ENCODE measurements at regions not wholly inside any gene's neighbourhood (a gene's known extent, or its start where the extent isn't known, plus 50 kb on each side); places are given as distances from the start of the nearest gene placed in this dataset.

DNA sequence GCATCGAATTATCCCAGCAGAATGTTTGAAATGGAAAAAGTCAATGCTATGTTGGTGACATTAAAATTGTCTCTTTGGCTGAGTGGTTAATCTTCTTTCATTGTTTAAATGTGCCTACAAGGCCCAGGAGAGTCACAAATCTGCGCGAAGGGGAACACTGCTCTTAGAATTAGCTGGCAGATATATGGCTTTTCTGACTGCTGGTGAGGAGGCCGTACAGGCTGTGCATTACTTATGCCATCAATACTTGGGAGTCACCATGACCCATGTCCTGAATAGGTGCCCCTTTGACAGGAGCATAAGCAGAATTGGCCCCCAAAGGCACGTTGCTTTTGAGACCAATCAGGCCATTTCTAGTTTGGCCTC, 521.5 kb downstream of the FUT8 start:
- H3K4me2 ChIP-seq = no peak overlapping the region

DNA sequence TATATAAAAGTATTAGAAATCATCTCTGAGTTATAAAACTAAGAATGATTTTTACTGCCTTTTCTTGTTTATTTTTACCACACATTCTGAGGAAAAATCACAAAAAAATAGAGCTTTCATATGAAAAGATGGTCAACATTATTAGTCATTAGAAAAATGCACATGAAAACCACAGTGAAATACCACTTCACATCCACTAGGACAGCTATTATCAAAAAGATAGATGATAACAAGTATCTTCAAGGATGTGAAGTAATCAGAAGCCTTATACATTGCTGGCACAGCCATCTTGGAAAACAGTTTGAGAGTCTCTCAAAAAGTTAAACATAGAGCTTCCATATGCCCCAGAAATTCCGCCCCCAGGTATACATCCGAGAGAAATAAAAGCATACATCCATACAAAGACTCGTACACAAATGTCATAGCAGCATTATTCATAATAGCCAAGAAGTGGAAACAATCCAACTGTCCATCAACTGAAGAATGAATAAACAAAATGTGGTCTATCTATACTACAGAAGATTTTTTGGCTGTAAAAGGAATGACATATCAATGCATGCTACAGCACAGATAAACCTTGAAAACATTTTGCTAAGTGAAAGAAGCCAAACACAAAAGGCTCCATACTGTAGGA, 523.9 kb downstream of the FUT8 start:
- Histone ChIP-seq H3K4me2 (no peak overlapping the region), H3K4me1 (ENCODE audit: insufficient read depth) (no peaks in the 10 kb centered on the region), H2AFZ (no peak overlapping the region), H3K9me2 (replicated peaks; ENCODE audit: insufficient read depth) (no peaks in the 10 kb centered on the region), H3K79me2 (no peaks in the 10 kb centered on the region), H3K27me3 (no peaks in the 10 kb centered on the region), H3K27ac (no peak overlapping the region), H3K4me3 (no peak overlapping the region), H3K9me3 (ENCODE audit: low read depth) (no peaks in the 10 kb centered on the region), H3K36me3 (replicated peaks; ENCODE audit: insufficient read depth, low read depth) (no peaks in the 10 kb centered on the region), H4K20me1 (ENCODE audit: insufficient read depth, poor library complexity, severe bottlenecking) (no peaks in the 10 kb centered on the region)
- TF ChIP-seq EZH2 (IDR thresholded peaks at IDR 0.05; ENCODE audit: borderline replicate concordance) (no peak), EZH2phosphoT487 (IDR thresholded peaks at IDR 0.05; ENCODE audit: low read depth, severe bottlenecking, unreplicated experiment) (no peak)
- TF ChIP-seq, protein P1, sequence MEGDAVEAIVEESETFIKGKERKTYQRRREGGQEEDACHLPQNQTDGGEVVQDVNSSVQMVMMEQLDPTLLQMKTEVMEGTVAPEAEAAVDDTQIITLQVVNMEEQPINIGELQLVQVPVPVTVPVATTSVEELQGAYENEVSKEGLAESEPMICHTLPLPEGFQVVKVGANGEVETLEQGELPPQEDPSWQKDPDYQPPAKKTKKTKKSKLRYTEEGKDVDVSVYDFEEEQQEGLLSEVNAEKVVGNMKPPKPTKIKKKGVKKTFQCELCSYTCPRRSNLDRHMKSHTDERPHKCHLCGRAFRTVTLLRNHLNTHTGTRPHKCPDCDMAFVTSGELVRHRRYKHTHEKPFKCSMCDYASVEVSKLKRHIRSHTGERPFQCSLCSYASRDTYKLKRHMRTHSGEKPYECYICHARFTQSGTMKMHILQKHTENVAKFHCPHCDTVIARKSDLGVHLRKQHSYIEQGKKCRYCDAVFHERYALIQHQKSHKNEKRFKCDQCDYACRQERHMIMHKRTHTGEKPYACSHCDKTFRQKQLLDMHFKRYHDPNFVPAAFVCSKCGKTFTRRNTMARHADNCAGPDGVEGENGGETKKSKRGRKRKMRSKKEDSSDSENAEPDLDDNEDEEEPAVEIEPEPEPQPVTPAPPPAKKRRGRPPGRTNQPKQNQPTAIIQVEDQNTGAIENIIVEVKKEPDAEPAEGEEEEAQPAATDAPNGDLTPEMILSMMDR (IDR thresholded peaks at IDR 0.05; ENCODE audit: poor library complexity) = no peak
- DNase-seq (ENCODE audit: low spot score) = no peak
- 88% methylated on average over 3 of the region's 3 CpGs for WGBS (ENCODE audit: low lambda C conversion rate, missing lambda C conversion rate)

More for the DNA sequence above, 521.5 kb downstream of the FUT8 start:
- H3K27me3 ChIP-seq = no peaks in the 10 kb centered on the region
- no peak overlapping the region for H2AFZ ChIP-seq
- H3K36me3 ChIP-seq (replicated peaks; ENCODE audit: insufficient read depth, low read depth) = no peaks in the 10 kb centered on the region
- no peak for DNase-seq (ENCODE audit: low spot score)
- no peak overlapping the region for H3K27ac ChIP-seq
- H4K20me1 ChIP-seq (ENCODE audit: insufficient read depth, poor library complexity, severe bottlenecking) = no peaks in the 10 kb centered on the region
- no peaks in the 10 kb centered on the region for H3K9me3 ChIP-seq (ENCODE audit: low read depth)
- TF ChIP-seq, protein P1 (IDR thresholded peaks at IDR 0.05; ENCODE audit: poor library complexity) = no peak
- no peak for TF ChIP-seq EZH2phosphoT487 (IDR thresholded peaks at IDR 0.05; ENCODE audit: low read depth, severe bottlenecking, unreplicated experiment)
- no peak for TF ChIP-seq EZH2 (IDR thresholded peaks at IDR 0.05; ENCODE audit: borderline replicate concordance)
- H3K9me2 ChIP-seq (replicated peaks; ENCODE audit: insufficient read depth) = no peaks in the 10 kb centered on the region
- no peaks in the 10 kb centered on the region for H3K79me2 ChIP-seq
- no peak overlapping the region for H3K4me3 ChIP-seq
- WGBS (ENCODE audit: low lambda C conversion rate, missing lambda C conversion rate) = 92% methylated on average over 5 of the region's 5 CpGs
- H3K4me1 ChIP-seq (ENCODE audit: insufficient read depth) = no peaks in the 10 kb centered on the region

DNA sequence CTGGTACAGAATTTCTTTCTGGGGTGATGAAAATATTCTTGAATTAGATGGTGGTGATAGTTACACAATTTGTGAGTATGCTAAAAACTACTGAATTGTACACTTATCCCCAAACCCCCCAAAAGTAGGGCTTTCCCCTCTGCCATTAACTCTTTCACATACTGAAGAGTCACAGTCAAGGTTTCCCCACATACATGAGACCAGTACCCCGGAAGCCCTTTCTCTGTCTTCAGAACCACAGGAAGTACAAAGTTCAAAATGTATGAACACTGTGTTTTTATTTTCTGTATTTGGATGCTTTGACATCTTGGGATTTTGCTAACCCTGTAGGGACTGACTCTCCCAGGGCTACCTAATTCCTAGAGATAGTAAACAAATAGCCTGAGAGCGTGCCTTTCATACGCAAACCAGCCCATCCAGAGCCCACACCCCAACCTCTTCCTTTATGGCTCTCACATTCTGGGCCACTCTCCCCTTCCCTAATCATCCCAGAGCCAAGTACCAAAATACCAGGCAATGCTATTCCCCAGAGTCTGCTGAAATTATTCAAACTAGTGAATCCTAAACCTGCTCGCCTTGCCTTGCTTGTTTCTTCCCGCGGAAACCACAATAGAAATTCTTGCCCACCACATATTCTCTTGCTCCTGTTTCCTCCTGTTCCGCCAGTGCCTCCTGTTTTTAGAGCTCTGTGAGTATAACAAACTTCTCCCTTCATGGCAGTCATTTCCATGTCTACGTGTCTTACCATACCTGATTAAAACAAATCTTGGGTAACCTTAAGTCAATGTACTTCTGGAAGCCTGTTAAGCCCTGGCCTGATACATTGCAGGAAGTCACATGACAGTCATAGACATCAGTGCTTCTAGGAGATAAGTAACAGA, 524.8 kb downstream of the FUT8 start:
- Histone ChIP-seq H3K4me1 (ENCODE audit: insufficient read depth) (no peaks in the 10 kb centered on the region), H3K27ac (no peak overlapping the region), H3K27me3 (no peaks in the 10 kb centered on the region), H3K9me2 (replicated peaks; ENCODE audit: insufficient read depth) (no peaks in the 10 kb centered on the region), H3K4me2 (no peak overlapping the region), H4K20me1 (ENCODE audit: insufficient read depth, poor library complexity, severe bottlenecking) (no peaks in the 10 kb centered on the region), H2AFZ (no peak overlapping the region), H3K36me3 (replicated peaks; ENCODE audit: insufficient read depth, low read depth) (no peaks in the 10 kb centered on the region), H3K79me2 (no peaks in the 10 kb centered on the region), H3K4me3 (no peak overlapping the region), H3K9me3 (ENCODE audit: low read depth) (no peaks in the 10 kb centered on the region)
- DNase-seq (ENCODE audit: low spot score) = no peak
- TF ChIP-seq EZH2phosphoT487 (IDR thresholded peaks at IDR 0.05; ENCODE audit: low read depth, severe bottlenecking, unreplicated experiment) (no peak), EZH2 (IDR thresholded peaks at IDR 0.05; ENCODE audit: borderline replicate concordance) (no peak)
- TF ChIP-seq, protein P1 (IDR thresholded peaks at IDR 0.05; ENCODE audit: poor library complexity) = no peak
- WGBS (ENCODE audit: low lambda C conversion rate, missing lambda C conversion rate) = 84% methylated on average over 8 of the region's 8 CpGs

Data from hepatocyte (in vitro differentiated cells).